Motor neuron (in vitro differentiated cells): ENCODE measurements at regions not wholly inside any gene's neighbourhood (a gene's known extent, or its start where the extent isn't known, plus 50 kb on each side); places are given as distances from the start of the nearest gene placed in this dataset.
A peak's percentile ranks its signal among the peaks of the same experiment; 100 is the strongest.

Source experiments
- ATAC-seq, 8 experiments: fragments of 200-7000 bp; cut with Tn5 transposase; replicated peaks in 6 of 8; 2 replicates each; pipeline ENCODE4 v1.8.0; 2021; ENCODE audit warnings: mild to moderate bottlenecking in 8 of 8, moderate library complexity in 8 of 8
- H3K27ac ChIP-seq, 2 donors: fragments of 250-450 bp; sonication (Bioruptor Pico); 2 replicates each; pipeline ENCODE4 v1.9.0; 2021; ENCODE audit warnings: antibody characterized with exemption in 2 of 2, mild to moderate bottlenecking in 2 of 2, moderate library complexity in 1 of 2
- H3K4me1 ChIP-seq, 2 donors: fragments of 250-450 bp; sonication (Bioruptor Pico); replicated peaks in 1 of 2; 2 replicates each; pipeline ENCODE4 v1.6.1; 2021; ENCODE audit warnings: antibody characterized with exemption in 2 of 2, mild to moderate bottlenecking in 2 of 2, moderate library complexity in 1 of 2
- H3K4me3 ChIP-seq, 5 donors: fragments of 250-450 bp; sonication (Bioruptor Pico); 2 replicates each; pipeline ENCODE4 v1.9.0; 2021; ENCODE audit warnings: antibody characterized with exemption in 5 of 5, mild to moderate bottlenecking in 5 of 5, moderate library complexity in 4 of 5
- WGBS, 10 experiments: fragments of 450-650 bp; shearing (Covaris generic); methylation state at CpG; one replicate each; pipeline ENCODE4 v1.0.0; 2022; 5-methylcytosine and 5-hydroxymethylcytosine counted together
- in situ Hi-C, 9 experiments: fragments of 400-800 bp; cut with MboI; loops; one replicate each; pipeline ENCODE4 v1.15.0; 2021; ENCODE audit warnings: low sequenced_read_pairs in 9 of 9, low pct_unique_long_range_greater_than_20kb in 2 of 9; ENCODE audit not compliant: unreplicated experiment in 9 of 9

GRCh38 chr9:89746385-89747116, 141.7 kb downstream of the GADD45G start:
- Histone ChIP-seq H3K4me1 (peaks cover 31 to 38% of the 10 kb centered on the region in 2 donors), H3K4me3 (no peak overlapping the region), H3K27ac (peak overlapping the region; percentile 66 to 78)
- 29 to 95% (median 66%) methylated on average over 1 to 7 of the region's 15 CpGs; no CpG with 5 or more reads in 4 of the 10 experiments for WGBS, 10 experiments
- in situ Hi-C loops = loop anchor here in 1 of 9 experiments (25.0 kb wide), 1 partner anchor 134 kb away; the partner anchor contains the start of gene GADD45G
- peak; percentile 27 to 92 (median 80) for ATAC-seq

- 0 to 100% (median 72%) methylated on average over 1 to 6 of the region's 13 CpGs; no CpG with 5 or more reads in 3 of the 10 experiments for WGBS, 10 experiments
- ATAC-seq = peak in 1 of 8 experiments; percentile 35
- peaks cover 31 to 38% of the 10 kb centered on the region in 2 donors for H3K4me1 ChIP-seq
- in situ Hi-C loops = loop anchor here in 1 of 9 experiments (25.0 kb wide), 1 partner anchor 135 kb away; the partner anchor contains the start of gene GADD45G
- H3K4me3 ChIP-seq = no peak overlapping the region
- H3K27ac ChIP-seq = no peak overlapping the region
These were observed 142.8 kb downstream of the GADD45G start for GRCh38 chr9:89747596-89747995.

- H3K27ac ChIP-seq = no peak overlapping the region
- in situ Hi-C loops = loop anchor here in 1 of 9 experiments (25.0 kb wide), 1 partner anchor 136 kb away; the partner anchor contains the start of gene GADD45G
- no peak overlapping the region for H3K4me3 ChIP-seq
- 9 to 100% (median 84%) methylated on average over 1 to 6 of the region's 6 CpGs; no CpG with 5 or more reads in 1 of the 10 experiments for WGBS, 10 experiments
- H3K4me1 ChIP-seq = peaks cover 37 to 38% of the 10 kb centered on the region in 2 donors
- ATAC-seq = no peak
These were observed 143.3 kb downstream of the GADD45G start for GRCh38 chr9:89748021-89748670.

- Histone ChIP-seq H3K27ac (no peak overlapping the region), H3K4me3 (no peak overlapping the region), H3K4me1 (peaks cover 29 to 41% of the 10 kb centered on the region in 2 donors)
- ATAC-seq = no peak
- 18 to 92% (median 77%) methylated on average over 1 to 3 of the region's 6 CpGs; no CpG with 5 or more reads in 6 of the 10 experiments for WGBS, 10 experiments
- in situ Hi-C loops = loop anchor here in 1 of 9 experiments (25.0 kb wide), 1 partner anchor 137 kb away; the partner anchor contains the start of gene GADD45G
These were observed 144.2 kb downstream of the GADD45G start for GRCh38 chr9:89748831-89749499.

GRCh38 chr9:89749500-89750116, 144.8 kb downstream of the GADD45G start:
- 0 to 100% (median 66%) methylated on average over 1 to 3 of the region's 3 CpGs; no CpG with 5 or more reads in 4 of the 10 experiments for WGBS, 10 experiments

GRCh38 chr9:89750117-89750791, 145.4 kb downstream of the GADD45G start:
- in situ Hi-C loops = no loop called here
- 0 to 100% (median 67%) methylated on average over 1 to 2 of the region's 10 CpGs; no CpG with 5 or more reads in 5 of the 10 experiments for WGBS, 10 experiments
- H3K27ac ChIP-seq = no peak overlapping the region
- no peak overlapping the region for H3K4me3 ChIP-seq
- ATAC-seq = peak; percentile 65 to 87 (median 72)
- peaks cover 29 to 42% of the 10 kb centered on the region in 2 donors for H3K4me1 ChIP-seq

More at GRCh38 chr9:89749500-89750116, 144.8 kb downstream of the GADD45G start:
- no peak overlapping the region for H3K4me3 ChIP-seq
- peaks cover 29 to 41% of the 10 kb centered on the region in 2 donors for H3K4me1 ChIP-seq
- ATAC-seq = no peak
- no peak overlapping the region for H3K27ac ChIP-seq
- in situ Hi-C loops = loop anchor here in 1 of 9 experiments (25.0 kb wide), 1 partner anchor 137 kb away; the partner anchor contains the start of gene GADD45G

- H3K4me1 ChIP-seq = peaks cover 33 to 46% of the 10 kb centered on the region in 2 donors
These were observed 146.4 kb downstream of the GADD45G start for GRCh38 chr9:89751079-89751825.

GRCh38 chr9:89752154-89752553, 147.3 kb downstream of the GADD45G start:
- no peak overlapping the region for H3K27ac ChIP-seq
- no peak overlapping the region for H3K4me3 ChIP-seq
- WGBS, 10 experiments = 47 to 100% (median 95%) methylated on average over 1 to 4 of the region's 4 CpGs; no CpG with 5 or more reads in 2 of the 10 experiments
- in situ Hi-C loops = no loop called here
- no peak for ATAC-seq
- peaks cover 31 to 43% of the 10 kb centered on the region in 2 donors for H3K4me1 ChIP-seq

More at GRCh38 chr9:89751079-89751825, 146.4 kb downstream of the GADD45G start:
- no peak overlapping the region for H3K27ac ChIP-seq
- H3K4me3 ChIP-seq = no peak overlapping the region
- ATAC-seq = peak in 2 of 8 experiments; percentile 11 to 59
- in situ Hi-C loops = no loop called here
- 35 to 100% (median 86%) methylated on average over 1 to 5 of the region's 6 CpGs for WGBS, 10 experiments

- 20 to 100% (median 68%) methylated on average over 1 to 5 of the region's 6 CpGs; no CpG with 5 or more reads in 2 of the 10 experiments for WGBS, 10 experiments
- peaks cover 25 to 42% of the 10 kb centered on the region in 2 donors for H3K4me1 ChIP-seq
- H3K4me3 ChIP-seq = no peak overlapping the region
- ATAC-seq = no peak
- no peak overlapping the region for H3K27ac ChIP-seq
- in situ Hi-C loops = no loop called here
These were observed 148.8 kb downstream of the GADD45G start for GRCh38 chr9:89753472-89754055.

GRCh38 chr9:89754193-89754592, 149.4 kb downstream of the GADD45G start:
- in situ Hi-C loops = no loop called here
- peaks cover 25 to 42% of the 10 kb centered on the region in 2 donors for H3K4me1 ChIP-seq
- no peak for ATAC-seq
- WGBS, 10 experiments = 100% methylated on average over 1 of the region's 1 CpG; no CpG with 5 or more reads in 7 of the 10 experiments
- no peak overlapping the region for H3K27ac ChIP-seq
- H3K4me3 ChIP-seq = no peak overlapping the region

- ATAC-seq = peak in 5 of 8 experiments; percentile 65 to 91 (median 81)
- H3K27ac ChIP-seq = peak overlapping the region in 1 of 2 donors; percentile 10
- in situ Hi-C loops = no loop called here
- peaks cover 15 to 32% of the 10 kb centered on the region in 2 donors for H3K4me1 ChIP-seq
- 40 to 100% (median 85%) methylated on average over 1 to 4 of the region's 9 CpGs; no CpG with 5 or more reads in 2 of the 10 experiments for WGBS, 10 experiments
- H3K4me3 ChIP-seq = no peak overlapping the region
These were observed 151.0 kb downstream of the GADD45G start for GRCh38 chr9:89755821-89756220.
